Endothelial cell of umbilical vein (primary cell): ENCODE measurements at regions not wholly inside any gene's neighbourhood (a gene's known extent, or its start where the extent isn't known, plus 50 kb on each side); places are given as distances from the start of the nearest gene placed in this dataset.

Source experiments
- BruUV-seq: library from RNA; stranded (reverse); fragments of 400-500 nt; replicated peaks from 2 replicates; lab custom pipeline; 2021; lab: Mats Ljungman, UMichigan
- CTCF ChIA-PET: fragments of 300-600, 350-600 bp; sonication (Branson Sonifier 250); formaldehyde crosslinking; loops from one replicate; lab custom pipeline; 2021; ENCODE audit warnings: antibody characterized with exemption, inconsistent platforms; lab: Charles Lee
- POLR2A ChIA-PET: fragments of 300-600, 350-600 bp; sonication (Branson Sonifier 250); formaldehyde crosslinking; loops from one replicate; lab custom pipeline; 2021; ENCODE audit warnings: antibody characterized with exemption, inconsistent platforms; lab: Charles Lee
- DNase-seq: peaks from one replicate; pipeline ENCODE4 v3.0.0-alpha.2; 2011; ENCODE audit warnings: low read depth, low spot score
- FAIRE-seq: peaks from 2 replicates; lab custom pipeline; 2011; peaks lifted over from hg19 to GRCh38; lab: Jason Lieb, UNC
- H2AFZ ChIP-seq: 2 replicates; pipeline ENCODE4 v1.6.0; 2012; ENCODE audit warnings: low read depth, low read length, control low read depth, inconsistent platforms
- H3K27ac ChIP-seq: 2 replicates; pipeline ENCODE4 v1.5.1; 2011; ENCODE audit warnings: low read depth, mild to moderate bottlenecking, control low read depth, low read length, moderate library complexity; ENCODE audit not compliant: insufficient read depth
- H3K27me3 ChIP-seq, 2 experiments: 2 replicates each; pipeline versions ENCODE4 v1.6.0 to v1.6.1; 2011; ENCODE audit warnings: low read length in 2 of 2, mixed read lengths in 1 of 2; ENCODE audit not compliant: control insufficient read depth in 2 of 2, insufficient read depth in 2 of 2
- H3K36me3 ChIP-seq, 2 experiments: 2 replicates in 1 of 2; 3 replicates in 1 of 2; pipeline ENCODE4 v1.5.1; 2011; ENCODE audit warnings: low read length in 2 of 2, mild to moderate bottlenecking in 1 of 2, moderate library complexity in 1 of 2; ENCODE audit not compliant: control insufficient read depth in 2 of 2, insufficient read depth in 2 of 2; ENCODE audit errors: extremely low read depth in 1 of 2
- H3K4me1 ChIP-seq: 3 replicates; pipeline ENCODE4 v1.5.1; 2011; ENCODE audit warnings: mild to moderate bottlenecking, low read length; ENCODE audit not compliant: control insufficient read depth, insufficient read depth; ENCODE audit errors: extremely low read depth
- H3K4me2 ChIP-seq: 2 replicates; pipeline ENCODE4 v1.6.1; 2011; ENCODE audit warnings: low read length, control low read depth, mixed read lengths; ENCODE audit not compliant: insufficient read depth
- H3K4me3 ChIP-seq, 3 experiments: fragments of 200-600 bp in 1 of 3; sonication (generic), shearing (Covaris generic) in 1 of 3; replicated peaks in 1 of 3; 2 replicates each; pipeline ENCODE4 v1.5.1; 2011 to 2016; ENCODE audit warnings: control low read depth in 3 of 3, low read length in 3 of 3, mild to moderate bottlenecking in 2 of 3, inconsistent platforms in 1 of 3, low read depth in 1 of 3, moderate library complexity in 1 of 3; ENCODE audit not compliant: insufficient read depth in 1 of 3
- H3K79me2 ChIP-seq: 2 replicates; pipeline ENCODE4 v1.6.0; 2012; ENCODE audit warnings: low read length, inconsistent platforms; ENCODE audit not compliant: control insufficient read depth, insufficient read depth
- H3K9ac ChIP-seq: replicated peaks from 2 replicates; pipeline ENCODE3; 2011; ENCODE audit warnings: low read length, control low read depth; ENCODE audit not compliant: insufficient read depth; ENCODE audit errors: extremely low read depth
- H3K9me1 ChIP-seq: replicated peaks from 3 replicates; pipeline ENCODE4 v1.6.0; 2011; ENCODE audit warnings: mild to moderate bottlenecking, low read length; ENCODE audit not compliant: control insufficient read depth, insufficient read depth; ENCODE audit errors: extremely low read depth
- H3K9me3 ChIP-seq: replicated peaks from 2 replicates; pipeline ENCODE4 v1.5.1; 2012; ENCODE audit warnings: low read length, inconsistent platforms; ENCODE audit not compliant: control insufficient read depth, insufficient read depth
- H4K20me1 ChIP-seq: replicated peaks from 2 replicates; pipeline ENCODE3; 2011; ENCODE audit warnings: mild to moderate bottlenecking, low read length; ENCODE audit not compliant: control insufficient read depth, insufficient read depth; ENCODE audit errors: extremely low read depth
- EZH2 ChIP-seq: IDR thresholded peaks from 2 replicates; pipeline ENCODE4 v1.6.1; 2012; ENCODE audit warnings: borderline replicate concordance, low read depth, mild to moderate bottlenecking, moderate library complexity, low read length, inconsistent platforms; ENCODE audit not compliant: severe bottlenecking
- FOS ChIP-seq: IDR thresholded peaks from 2 replicates; pipeline ENCODE4 v1.6.1; 2011; ENCODE audit warnings: mild to moderate bottlenecking, low read length, moderate library complexity, borderline replicate concordance; ENCODE audit not compliant: insufficient read depth
- GATA2 ChIP-seq: IDR thresholded peaks from 2 replicates; pipeline ENCODE4 v1.7.0; 2011; ENCODE audit warnings: low read depth, mild to moderate bottlenecking, moderate library complexity, mixed read lengths, low read length; ENCODE audit not compliant: insufficient read length, insufficient read depth
- JUN ChIP-seq: IDR thresholded peaks from 2 replicates; pipeline ENCODE4 v1.6.1; 2011; ENCODE audit warnings: borderline replicate concordance, low read depth; ENCODE audit not compliant: insufficient read length, insufficient read depth
- MYC ChIP-seq: IDR thresholded peaks from one replicate; pipeline ENCODE4 v1.6.1; 2011; ENCODE audit warnings: mild to moderate bottlenecking, low read depth, low read length
- POLR2A ChIP-seq: IDR thresholded peaks from 2 replicates; pipeline ENCODE4 v1.6.1; 2012; ENCODE audit warnings: low read depth, mild to moderate bottlenecking, control low read depth, low read length
- POLR2AphosphoS5 ChIP-seq: IDR thresholded peaks from 2 replicates; pipeline ENCODE4 v1.6.1; 2012; ENCODE audit warnings: low read depth, mild to moderate bottlenecking, control low read depth, low read length, moderate library complexity; ENCODE audit not compliant: insufficient read depth
- dilution Hi-C: fragments of 300-500 bp; cut with MboI; formaldehyde crosslinking; loops from one replicate; pipeline ENCODE4 v1.15.0; 2019; ENCODE audit warnings: low sequenced_read_pairs; ENCODE audit not compliant: extremely low pct_ligation_motif_present
- intact Hi-C: fragments of 100-400 bp; cut with micrococcal nuclease; formaldehyde crosslinking; loops from one replicate; pipeline ENCODE4 v1.10.0; 2022
- TF ChIP-seq, protein P1 (sequence below), 2 donors: IDR thresholded peaks; 1 replicate in 1 of 2; 2 replicates in 1 of 2; pipeline ENCODE4 v1.5.1; 2011; ENCODE audit warnings: low read length in 2 of 2, mild to moderate bottlenecking in 2 of 2, moderate library complexity in 2 of 2, control low read depth in 1 of 2, inconsistent platforms in 1 of 2, low read depth in 1 of 2; ENCODE audit not compliant: insufficient read depth in 1 of 2; ENCODE audit errors: extremely low read depth in 1 of 2
- TF ChIP-seq, protein P2 (sequence below): IDR thresholded peaks from 2 replicates; pipeline ENCODE4 v1.6.1; 2011; ENCODE audit not compliant: insufficient read depth, insufficient read length

DNA sequence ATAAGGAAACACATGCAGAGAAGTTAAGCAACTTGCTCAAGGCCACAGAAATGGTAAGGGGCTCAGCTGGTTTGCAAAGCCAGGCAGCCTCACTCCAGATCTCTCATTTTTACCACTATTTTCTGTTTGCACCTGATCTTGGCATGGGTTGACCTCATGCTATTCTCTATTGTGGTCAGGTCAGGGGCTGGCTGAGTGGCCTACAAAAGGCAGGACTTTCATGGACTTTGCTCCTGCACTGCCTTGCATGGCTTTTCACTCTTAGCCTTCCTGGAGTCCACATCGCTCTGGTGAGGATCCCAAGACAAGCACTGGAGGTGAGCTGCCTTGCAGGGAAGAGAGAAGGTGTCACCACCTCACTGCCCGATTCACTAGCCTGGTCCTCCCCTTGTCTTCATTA, 56.8 kb upstream of the CSF3R start:
- Histone ChIP-seq H3K9me3 (no peaks in the 10 kb centered on the region), H3K4me2 (no peak overlapping the region), H2AFZ (no peak overlapping the region), H3K79me2 (no peaks in the 10 kb centered on the region), H3K9ac (no peak overlapping the region), H3K27me3 (peaks cover 0 to 2% of the 10 kb centered on the region in 2 experiments), H3K9me1 (no peaks in the 10 kb centered on the region), H3K27ac (no peak overlapping the region), H3K4me1 (no peaks in the 10 kb centered on the region), H3K4me3 (no peak overlapping the region), H4K20me1 (no peaks in the 10 kb centered on the region), H3K36me3 (no peaks in the 10 kb centered on the region)
- ChIA-PET CTCF (no interaction called here), POLR2A (no interaction called here)
- no peak for FAIRE-seq
- DNase-seq = no peak
- TF ChIP-seq, protein P1, sequence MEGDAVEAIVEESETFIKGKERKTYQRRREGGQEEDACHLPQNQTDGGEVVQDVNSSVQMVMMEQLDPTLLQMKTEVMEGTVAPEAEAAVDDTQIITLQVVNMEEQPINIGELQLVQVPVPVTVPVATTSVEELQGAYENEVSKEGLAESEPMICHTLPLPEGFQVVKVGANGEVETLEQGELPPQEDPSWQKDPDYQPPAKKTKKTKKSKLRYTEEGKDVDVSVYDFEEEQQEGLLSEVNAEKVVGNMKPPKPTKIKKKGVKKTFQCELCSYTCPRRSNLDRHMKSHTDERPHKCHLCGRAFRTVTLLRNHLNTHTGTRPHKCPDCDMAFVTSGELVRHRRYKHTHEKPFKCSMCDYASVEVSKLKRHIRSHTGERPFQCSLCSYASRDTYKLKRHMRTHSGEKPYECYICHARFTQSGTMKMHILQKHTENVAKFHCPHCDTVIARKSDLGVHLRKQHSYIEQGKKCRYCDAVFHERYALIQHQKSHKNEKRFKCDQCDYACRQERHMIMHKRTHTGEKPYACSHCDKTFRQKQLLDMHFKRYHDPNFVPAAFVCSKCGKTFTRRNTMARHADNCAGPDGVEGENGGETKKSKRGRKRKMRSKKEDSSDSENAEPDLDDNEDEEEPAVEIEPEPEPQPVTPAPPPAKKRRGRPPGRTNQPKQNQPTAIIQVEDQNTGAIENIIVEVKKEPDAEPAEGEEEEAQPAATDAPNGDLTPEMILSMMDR (IDR thresholded peaks at IDR 0.05; ENCODE audit: extremely low read depth in 1 of 2, insufficient read depth in 1 of 2, low read depth in 1 of 2, low read length in 2 of 2) = no peak
- TF ChIP-seq, protein P2, sequence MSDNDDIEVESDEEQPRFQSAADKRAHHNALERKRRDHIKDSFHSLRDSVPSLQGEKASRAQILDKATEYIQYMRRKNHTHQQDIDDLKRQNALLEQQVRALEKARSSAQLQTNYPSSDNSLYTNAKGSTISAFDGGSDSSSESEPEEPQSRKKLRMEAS = no peak
- TF ChIP-seq POLR2AphosphoS5 (no peak), GATA2 (no peak)
- intact Hi-C loops (no loop called here), dilution Hi-C loops (no loop called here)
- BruUV-seq = no TSS peak

GRCh38 chr1:36537991-36538390, 55.3 kb upstream of the CSF3R start:
- Histone ChIP-seq H3K9me3 (no peaks in the 10 kb centered on the region), H3K79me2 (no peaks in the 10 kb centered on the region), H3K9ac (no peak overlapping the region), H3K4me1 (no peaks in the 10 kb centered on the region), H3K4me2 (no peak overlapping the region), H3K4me3 (no peak overlapping the region), H4K20me1 (no peaks in the 10 kb centered on the region), H3K27ac (no peak overlapping the region), H2AFZ (no peak overlapping the region), H3K27me3 (peaks cover 0 to 2% of the 10 kb centered on the region in 2 experiments), H3K36me3 (no peaks in the 10 kb centered on the region), H3K9me1 (no peaks in the 10 kb centered on the region)
- FAIRE-seq = no peak
- ChIA-PET POLR2A (no interaction called here), CTCF (no interaction called here)
- no TSS peak for BruUV-seq
- intact Hi-C loops (no loop called here), dilution Hi-C loops (no loop called here)
- no peak for DNase-seq
- TF ChIP-seq GATA2 (no peak), FOS (no peak), POLR2A (no peak), EZH2 (no peak), MYC (no peak), POLR2AphosphoS5 (no peak), JUN (no peak)
- TF ChIP-seq, protein P2 = no peak
- TF ChIP-seq, protein P1 (IDR thresholded peaks at IDR 0.05; ENCODE audit: extremely low read depth in 1 of 2, insufficient read depth in 1 of 2, low read depth in 1 of 2, low read length in 2 of 2) = no peak
